Medulla oblongata (tissue), 1 donor: ENCODE measurements at regions not wholly inside any gene's neighbourhood (a gene's known extent, or its start where the extent isn't known, plus 50 kb on each side); places are given as distances from the start of the nearest gene placed in this dataset.

ENCODE experiments used
- DNase-seq: peaks from one replicate; pipeline ENCODE4 v3.0.0-alpha.2; 2015; ENCODE audit errors: extremely low spot score

DNA sequence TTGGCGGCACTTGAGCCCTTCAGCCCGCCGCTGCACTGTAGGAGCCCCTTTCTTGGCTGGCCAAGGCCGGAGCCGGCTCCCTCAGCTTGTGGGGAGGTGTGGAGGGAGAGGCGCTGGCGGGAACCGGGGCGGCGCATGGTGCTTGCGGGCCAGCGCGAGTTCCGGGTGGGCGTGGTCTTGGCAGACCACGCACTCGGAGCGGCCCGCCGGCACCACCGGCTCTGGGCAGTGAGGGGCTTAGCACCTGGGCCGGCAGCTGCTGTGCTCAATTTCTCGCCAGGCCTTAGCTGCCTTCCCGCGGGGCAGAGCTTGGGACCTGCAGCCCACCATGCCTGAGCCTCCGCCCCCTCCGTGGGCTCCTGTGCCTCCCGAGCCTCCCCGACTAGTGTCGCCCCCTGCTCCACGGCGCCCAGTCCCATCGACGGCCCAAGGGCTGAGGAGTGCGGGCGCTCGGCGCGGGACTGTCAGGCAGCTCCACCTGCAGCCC lies 673.7 kb upstream of the BRINP3 start:
- no peak for DNase-seq

DNA sequence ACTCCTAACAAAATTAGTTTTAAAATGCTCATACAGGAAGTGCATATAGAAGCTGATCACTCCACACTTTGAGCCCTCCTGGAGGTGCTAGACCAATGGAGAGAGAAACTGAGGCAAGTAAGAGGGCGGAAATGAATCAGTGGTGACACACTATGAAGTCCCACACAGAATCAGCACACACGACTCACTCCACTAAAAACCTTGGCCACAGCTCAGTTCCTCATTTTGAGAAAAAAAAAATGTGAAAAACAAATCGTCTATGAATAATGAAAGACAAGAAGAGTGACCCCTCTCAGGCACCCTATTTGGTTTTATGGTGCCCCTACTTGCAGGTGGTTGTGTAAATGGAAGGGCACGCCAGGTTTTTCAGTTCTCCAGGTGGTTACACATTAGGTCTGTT lies 675.1 kb upstream of the BRINP3 start:
- DNase-seq: no peak

DNA sequence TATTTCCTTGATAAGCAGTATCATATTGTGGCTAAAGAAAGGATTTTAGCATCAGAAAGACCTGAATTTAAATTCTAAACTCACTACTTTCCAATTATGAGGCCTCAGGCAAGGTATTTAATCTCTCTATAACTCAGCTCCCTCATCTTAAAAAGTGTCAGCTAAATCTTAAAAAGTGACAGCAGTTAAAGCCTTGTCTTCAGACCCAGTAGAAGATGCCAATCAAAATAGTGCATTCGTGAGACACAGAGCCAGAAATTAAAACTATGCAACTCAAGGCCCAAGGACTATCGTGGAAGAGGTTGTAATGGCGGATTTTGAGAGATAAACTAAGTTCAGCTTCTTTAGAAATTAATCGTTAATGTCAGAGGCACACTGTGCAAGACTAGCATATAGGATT lies 677.5 kb upstream of the BRINP3 start:
- no peak for DNase-seq

DNA sequence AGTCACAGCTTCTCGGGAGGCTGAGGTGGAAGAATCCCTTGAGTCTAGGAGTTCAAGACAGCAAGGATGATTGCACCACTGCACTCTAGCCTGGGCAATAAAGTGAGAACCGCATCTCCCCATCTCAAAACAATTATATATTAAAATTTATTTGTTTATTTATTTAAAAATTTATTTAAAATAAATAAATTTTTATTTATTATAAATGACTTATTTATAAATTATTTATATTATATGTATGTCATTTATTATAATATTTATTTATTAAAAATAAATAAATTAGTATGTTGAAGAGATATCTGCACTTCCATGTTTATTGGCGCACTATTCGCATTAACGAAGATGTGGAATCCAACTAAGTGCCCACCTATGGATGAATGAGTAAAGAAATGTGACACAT lies 683.2 kb upstream of the BRINP3 start:
- no peak for DNase-seq

DNA sequence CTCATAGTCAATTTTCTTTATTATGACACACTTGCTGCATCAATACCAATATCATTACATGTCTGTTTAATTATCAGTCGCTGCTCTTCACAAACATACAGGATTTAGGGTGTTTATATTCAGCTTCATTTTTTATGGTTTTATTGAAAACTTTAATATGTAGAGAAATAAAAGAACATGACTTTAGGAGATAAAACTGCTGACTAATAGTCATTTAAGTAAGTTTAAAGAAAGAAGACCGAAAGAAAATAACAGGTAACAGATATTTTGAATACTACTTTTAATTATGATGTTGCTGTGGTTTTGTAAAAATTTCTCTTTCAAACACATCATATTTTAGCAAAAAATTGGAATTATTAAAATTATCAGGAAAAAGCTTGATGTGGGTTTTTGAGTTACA lies 685.1 kb upstream of the BRINP3 start:
- DNase-seq: no peak

DNA sequence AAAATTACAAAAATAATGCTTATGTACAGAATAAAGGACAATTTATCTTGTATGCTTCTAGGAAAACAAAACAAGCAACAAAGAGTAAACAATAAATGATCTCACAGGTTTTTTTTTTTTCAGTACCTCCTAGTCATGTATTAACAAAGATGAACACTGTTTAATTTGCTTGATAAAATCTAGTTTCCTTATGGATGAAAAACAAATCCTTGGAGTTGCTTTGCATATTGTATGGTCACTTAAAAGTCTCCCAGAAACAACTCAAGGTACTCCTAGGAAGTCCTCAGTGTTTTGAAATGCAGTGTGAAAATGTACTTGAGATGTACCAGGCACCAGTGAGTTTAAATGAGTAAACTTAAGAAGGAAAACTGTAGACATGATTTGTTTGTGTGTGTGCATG lies 686.0 kb upstream of the BRINP3 start:
- DNase-seq: no peak

DNA sequence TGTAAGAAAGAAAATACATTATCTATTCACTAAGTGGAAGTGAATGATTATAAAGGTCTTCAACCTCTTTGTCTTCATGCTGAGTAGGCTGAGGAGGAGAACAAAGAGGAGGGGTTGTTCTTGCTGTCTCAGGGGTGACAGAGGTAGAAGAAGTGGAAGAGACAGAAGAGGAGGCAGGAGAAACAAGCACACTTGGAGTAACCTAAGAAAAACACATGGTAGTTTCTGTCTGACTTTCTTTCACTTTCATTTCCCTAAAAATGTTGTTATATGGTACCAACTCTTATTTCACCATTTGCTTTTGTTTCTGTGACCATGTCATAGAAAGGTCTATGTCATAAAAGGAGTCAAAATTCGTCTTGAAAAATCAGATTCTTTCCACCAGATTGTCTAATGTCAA lies 696.6 kb upstream of the BRINP3 start:
- peak; percentile 11 for DNase-seq

DNA sequence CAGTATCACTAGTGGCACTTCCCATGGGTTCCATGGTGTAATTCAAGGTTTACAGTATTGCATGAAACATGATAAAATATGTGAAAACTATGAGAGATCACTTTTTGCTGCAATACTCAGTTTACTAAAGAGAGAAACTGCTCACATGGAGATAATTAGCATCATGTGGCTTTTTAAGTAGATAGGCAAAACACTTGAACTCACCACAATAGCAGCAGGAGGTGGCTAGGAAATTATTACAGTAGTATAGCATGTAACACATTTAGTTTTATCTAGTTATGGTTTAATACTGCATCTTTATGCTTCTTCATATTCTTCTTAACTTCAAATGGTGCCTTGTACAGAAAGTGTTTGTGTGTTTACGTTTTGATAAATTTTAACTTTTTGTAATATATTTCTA lies 698.5 kb upstream of the BRINP3 start:
- DNase-seq: no peak

DNA sequence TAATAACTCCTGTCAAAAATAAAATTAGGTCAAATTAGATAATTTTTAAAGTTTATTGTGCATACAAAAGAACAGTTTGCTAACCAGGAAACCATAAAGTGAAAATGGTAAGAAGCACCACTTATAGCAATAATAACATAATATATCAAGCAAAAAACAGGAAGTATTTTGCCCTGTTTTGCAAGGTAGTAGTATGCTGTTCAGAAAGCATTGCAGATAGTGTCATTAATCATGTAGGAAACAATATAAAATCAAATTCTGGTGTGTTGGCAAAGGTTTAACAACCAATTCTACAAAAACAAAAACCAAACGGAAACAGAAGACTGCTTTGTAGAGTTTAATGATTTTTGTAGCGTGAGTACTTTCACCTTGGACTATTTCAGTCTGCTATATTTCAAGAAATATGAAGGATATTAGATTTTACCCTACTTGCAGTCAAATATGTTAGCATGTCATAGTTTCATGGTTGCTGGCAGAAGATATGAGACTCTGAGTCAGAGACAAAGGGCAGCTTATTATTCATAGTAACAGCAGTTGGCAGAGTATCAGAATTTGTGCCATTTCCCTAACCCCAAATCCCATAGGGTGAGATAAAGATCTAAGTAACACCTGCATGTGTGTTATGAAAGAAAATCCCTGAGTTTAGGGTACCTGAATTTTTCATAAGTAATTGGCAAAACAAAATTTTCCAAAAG lies 729.0 kb upstream of the BRINP3 start:
- no peak for DNase-seq

DNA sequence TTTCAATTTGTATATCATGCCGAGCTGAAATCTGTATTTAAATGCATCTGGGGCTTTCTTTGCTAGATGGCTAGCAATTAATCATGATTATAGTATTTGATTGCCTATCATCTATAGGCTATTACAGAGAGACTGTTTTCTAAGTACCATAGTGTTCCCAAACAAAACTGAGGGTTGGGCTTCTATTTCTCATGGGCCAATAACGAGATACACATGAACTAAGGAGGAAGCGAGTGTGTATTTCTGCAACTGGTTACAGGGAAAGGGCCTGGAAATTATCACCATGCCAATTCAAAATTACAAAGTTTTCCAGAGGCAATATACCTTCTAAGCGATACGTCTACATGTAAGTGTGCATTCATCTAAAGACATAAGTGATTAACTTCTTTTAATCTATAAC lies 744.5 kb upstream of the BRINP3 start:
- DNase-seq: no peak

DNA sequence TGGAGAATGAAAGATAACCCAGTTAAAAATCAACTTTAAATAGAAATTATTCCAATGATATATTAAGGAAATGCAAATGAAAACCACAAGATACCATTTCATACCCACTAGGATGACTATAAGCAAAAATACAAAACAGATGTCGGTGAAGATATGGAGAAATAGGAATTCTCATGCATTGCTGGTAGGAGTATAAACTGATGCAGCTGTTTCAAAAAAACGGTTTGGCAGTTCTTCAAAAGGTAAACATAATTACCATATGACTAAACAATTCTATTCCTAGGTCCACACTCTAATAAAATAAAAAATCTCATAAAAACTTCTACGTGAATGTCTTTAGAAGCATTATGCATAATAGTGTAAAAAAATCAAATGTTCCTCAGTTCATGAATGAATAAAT lies 763.3 kb upstream of the BRINP3 start:
- no peak for DNase-seq

DNA sequence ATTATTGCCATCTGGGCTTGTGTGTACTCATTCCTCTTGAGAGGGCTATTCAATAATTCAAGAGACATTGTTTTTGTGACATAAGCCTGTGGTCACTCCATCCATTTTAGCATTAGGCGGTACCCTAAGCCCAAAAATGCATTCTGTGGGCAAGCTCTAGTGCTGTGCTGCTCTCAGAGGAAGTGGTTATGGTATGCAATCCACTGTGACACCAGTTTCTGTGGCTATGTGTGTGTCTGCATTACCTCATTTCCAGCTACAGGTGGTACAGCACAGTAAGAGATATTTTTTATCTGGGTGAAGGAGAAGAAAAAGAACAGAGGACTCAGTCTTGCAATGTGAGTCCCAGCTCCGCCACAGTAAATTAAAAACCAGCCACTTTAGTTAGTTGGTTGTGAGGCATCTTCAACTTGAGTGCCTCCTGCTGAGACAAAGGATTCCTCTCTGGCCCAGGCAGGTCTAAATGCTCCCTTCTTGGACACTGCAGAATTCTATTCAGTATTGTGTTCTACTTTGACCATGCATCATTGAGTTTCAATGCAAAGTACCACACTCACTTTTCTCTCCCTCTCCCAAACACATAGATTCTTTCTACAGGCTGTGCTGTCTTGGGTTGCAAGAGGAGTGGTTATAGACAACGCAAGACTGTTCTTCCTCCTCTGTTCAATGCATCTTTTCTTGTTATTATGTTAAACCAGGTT lies 777.8 kb upstream of the BRINP3 start:
- no peak for DNase-seq

DNA sequence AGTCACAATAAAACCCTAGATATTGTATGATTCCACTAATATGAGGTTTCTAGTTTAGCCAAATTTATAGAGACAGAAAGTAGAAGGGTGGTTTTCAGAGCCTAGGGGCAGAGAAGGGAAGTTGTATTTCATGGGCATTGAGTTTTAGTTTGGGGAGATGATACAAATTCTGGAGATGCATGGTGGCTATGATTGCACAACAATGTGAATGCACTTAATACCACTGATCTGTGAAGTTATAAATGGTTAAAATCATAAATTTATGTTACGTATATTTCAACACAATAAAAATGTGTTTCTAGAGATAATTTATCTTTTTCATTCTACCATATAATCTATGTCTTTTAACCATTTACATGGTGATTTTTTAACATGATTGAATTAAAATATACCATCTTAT lies 779.3 kb upstream of the BRINP3 start:
- no peak for DNase-seq

DNA sequence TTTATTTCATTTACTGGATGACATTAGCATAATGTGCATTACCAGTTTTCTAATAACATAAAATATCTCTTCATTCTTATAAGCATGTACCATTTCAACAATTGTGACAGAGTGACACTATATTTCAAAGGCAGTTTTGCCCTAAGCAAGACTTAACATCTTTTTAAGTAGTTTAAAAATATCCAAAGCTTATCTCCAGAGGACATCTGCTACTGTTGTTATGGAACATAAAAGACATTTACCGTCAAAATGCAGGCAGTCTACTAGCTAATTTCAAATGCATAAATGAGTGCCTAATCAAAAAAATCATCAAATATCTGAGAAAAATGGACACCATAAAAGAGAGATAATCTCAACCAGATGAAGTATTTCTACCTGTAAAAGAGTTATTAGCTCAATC lies 782.4 kb upstream of the BRINP3 start:
- DNase-seq: no peak

DNA sequence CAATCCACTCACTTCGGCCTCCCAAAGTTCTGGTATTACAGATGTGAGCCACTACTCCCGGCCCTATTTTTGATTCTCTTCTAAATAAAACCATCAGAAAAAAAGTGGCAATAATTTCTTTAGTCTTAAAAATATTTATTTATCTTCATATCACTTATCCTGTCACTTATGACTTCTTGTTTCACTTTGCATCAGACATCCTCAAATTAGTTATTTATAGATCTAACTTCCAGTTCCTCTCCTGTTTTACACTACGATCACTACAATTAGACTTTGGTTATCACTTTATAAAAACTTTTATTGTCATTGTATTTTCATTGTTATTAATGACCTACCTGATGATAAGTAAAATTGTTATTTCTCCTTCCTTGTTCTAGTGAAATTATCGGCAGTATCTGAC lies 783.4 kb upstream of the BRINP3 start:
- DNase-seq: peak; percentile 32

DNA sequence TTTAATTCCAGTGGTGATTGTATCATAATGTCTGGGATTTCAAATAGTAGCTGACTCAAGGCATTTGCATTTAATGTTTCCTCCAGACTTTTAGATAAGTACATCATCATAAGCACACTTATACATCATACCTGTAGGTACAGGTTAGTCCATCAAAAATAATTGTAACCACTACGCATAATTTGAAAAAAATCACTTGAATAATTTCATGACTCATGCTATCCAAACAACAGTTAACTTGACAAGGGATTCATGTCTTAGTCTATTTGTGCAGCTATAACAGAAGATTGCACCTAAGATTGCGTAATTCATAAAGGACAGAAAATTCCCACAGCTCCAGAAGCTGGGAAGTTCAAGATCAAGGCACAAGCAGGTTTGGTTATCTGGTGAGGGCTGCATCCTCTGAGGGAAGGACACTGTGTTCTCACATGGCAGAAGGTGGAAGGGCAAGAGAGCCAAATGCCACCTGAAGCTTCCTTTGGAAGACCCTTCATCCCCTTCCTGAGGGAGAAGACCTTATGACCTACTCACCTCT lies 801.7 kb upstream of the BRINP3 start:
- no peak for DNase-seq

DNA sequence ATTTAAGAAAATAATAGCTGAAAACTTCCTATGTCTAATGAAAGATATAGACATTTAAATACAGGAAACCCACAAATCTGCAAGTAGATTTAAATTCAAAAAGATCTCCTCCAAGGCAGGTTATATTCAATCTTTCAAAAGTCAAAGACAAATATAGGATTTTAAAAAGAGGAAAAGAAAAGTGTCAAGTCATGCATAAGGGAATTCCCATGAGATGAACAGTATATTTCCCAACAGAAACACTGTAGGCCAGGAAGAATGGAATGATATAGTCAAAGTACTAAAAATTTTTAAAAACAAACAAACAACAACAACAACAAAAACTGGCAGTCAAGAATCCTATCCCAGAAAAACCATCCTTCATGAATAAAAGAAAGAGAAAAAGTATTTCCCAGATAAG lies 806.5 kb upstream of the BRINP3 start:
- no peak for DNase-seq

DNA sequence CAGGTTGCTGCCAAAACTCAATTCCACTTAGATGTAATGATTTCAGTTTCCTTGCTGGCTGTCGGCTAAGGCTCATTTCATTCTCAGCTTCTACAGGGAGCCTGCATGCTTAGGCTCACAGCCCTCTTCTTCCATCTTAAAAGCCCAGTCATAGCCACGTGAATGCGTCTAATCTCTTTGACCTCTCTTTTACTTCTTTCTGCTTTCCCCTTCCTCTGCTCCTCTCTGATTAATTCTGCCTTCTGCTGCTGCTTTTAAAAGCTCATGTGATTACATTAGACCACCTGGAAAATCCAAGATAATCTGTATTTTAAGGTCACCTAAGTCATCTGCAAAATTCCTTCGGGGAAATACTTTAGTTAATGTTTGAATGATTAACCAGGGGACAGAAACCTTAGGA lies 812.8 kb upstream of the BRINP3 start:
- DNase-seq: no peak

DNA sequence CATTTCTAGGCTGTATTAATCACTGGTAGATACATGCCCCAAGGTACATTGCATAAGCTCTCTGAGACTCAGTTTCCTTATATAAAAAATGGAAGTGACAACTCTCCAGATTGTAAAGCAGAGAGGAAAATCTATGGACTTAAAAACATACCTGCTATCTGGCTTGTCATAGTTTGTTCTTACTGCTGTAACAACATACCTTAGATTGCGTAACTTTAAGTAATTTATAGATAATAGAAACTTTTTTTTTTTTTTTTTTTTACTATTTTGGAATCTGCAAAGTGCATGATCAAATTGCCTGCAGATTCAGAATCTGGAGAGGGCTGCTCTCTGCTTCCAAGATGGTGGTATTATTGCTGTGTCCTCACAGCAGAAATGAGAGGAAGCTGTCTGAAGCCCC lies 827.7 kb upstream of the BRINP3 start:
- no peak for DNase-seq

DNA sequence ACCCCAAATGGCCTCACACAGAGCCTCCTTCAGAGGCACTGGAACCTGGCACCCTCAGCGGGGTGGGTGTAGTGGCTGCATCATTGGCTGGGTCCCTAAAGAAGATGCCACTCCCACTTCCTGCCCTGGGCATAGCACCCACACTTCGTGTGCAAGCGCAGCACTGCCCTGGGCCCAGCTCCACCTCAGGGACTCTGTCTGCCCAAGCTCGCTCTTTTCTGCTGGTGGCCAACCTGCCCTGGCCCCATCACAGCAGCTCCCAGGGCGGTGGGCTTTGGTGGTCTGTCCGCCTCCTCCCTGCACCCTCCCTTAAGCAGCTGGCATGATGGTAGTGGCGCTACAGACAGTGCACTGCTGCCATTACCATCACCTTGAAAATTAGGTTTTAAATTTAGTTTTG lies 829.3 kb upstream of the BRINP3 start:
- DNase-seq: no peak

DNA sequence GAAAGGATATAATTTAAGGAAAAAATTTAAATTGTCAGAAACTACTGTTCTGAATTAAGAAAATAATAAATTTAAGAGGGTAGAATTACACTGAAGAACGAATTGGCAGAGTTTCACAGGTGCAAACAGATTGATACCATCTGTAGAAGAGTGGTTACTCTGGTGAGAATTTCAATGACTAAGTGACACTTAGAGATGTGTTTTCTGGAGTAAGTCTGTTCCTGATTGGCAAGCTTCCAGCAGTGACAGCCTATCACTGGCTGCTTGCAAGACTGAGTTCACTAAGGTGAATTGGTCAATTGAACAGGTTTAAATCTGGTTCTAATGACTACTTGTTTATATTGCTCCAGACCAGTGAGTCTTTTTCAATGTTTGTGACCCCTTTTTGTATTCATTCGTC lies 838.2 kb upstream of the RGS18 start:
- DNase-seq: no peak

DNA sequence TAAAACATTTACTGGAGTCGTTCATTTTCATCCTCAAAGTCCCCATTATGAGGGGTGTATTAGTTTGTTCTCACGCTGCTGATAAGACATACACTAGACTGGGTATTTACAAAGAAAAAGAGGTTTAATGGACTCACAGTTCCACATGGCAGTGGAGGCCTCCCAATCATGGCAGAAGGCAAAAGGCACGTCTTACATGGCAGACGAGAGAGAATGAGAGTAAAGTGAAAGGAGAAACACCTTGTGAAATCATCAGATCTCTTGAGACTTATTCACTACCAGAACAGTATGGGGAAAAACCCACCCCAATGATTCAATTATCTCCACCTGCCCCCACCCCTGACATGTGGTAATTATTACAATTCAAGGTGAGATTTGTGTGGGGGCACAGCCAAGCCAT lies 830.4 kb upstream of the RGS18 start:
- no peak for DNase-seq

DNA sequence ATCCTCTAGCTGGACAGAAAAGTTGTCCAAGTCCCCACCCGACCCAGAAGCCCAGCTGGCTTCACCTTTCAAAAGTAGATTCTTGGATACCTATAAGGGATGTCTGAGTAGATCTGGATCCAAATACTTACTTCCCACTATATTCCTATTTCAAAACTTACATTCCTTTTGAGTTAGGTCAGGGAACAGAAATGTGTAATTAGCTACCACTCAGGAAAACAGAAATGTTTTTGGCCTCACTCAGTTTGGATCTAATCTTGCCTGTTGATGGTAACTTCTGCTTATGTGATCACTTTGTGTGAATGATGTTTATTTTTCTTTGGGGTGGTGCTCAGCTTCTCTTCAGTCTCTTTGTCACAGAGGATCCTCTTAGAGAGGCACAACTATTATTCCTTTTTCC lies 814.4 kb upstream of the RGS18 start:
- DNase-seq: no peak
